IPS DF 6.9 (cell line): ENCODE measurements at regions not wholly inside any gene's neighbourhood (a gene's known extent, or its start where the extent isn't known, plus 50 kb on each side); places are given as distances from the start of the nearest gene placed in this dataset.
A peak's percentile ranks its signal among the peaks of the same experiment; 100 is the strongest.
"Not testable (repeated sequence)": the region's sequence is repeated elsewhere in the genome, so short reads cannot be mapped to it uniquely, and the experiment has no call there.

Source experiments
- DNase-seq: peaks from one replicate; pipeline ENCODE4 v3.0.0-alpha.2; 2013; ENCODE audit warnings: low read depth, low spot score
- H3K27ac ChIP-seq: one replicate; pipeline ENCODE4 v1.5.1; 2013; ENCODE audit warnings: low read length, control low read depth
- H3K27me3 ChIP-seq: 2 replicates; pipeline ENCODE4 v1.6.1; 2013; ENCODE audit warnings: mild to moderate bottlenecking, low read length; ENCODE audit not compliant: control insufficient read depth, insufficient read depth
- H3K36me3 ChIP-seq: 2 replicates; pipeline ENCODE4 v1.6.1; 2013; ENCODE audit warnings: low read length; ENCODE audit not compliant: control insufficient read depth, insufficient read depth
- H3K4me1 ChIP-seq: 2 replicates; pipeline ENCODE4 v1.6.1; 2013; ENCODE audit warnings: low read length; ENCODE audit not compliant: control insufficient read depth, insufficient read depth
- H3K4me3 ChIP-seq: 2 replicates; pipeline ENCODE4 v1.5.1; 2013; ENCODE audit warnings: mild to moderate bottlenecking, low read length
- H3K9me3 ChIP-seq: 2 replicates; pipeline ENCODE4 v1.6.1; 2013; ENCODE audit warnings: low read length, inconsistent platforms; ENCODE audit not compliant: control insufficient read depth, insufficient read depth
- WGBS: extraction: QIAGEN DNeasy Blood & Tissue Kit; methylation state at CpG from one replicate; pipeline ENCODE4 v1.1.7; 2013; ENCODE audit warnings: mixed read lengths, missing lambda C conversion rate; ENCODE audit not compliant: insufficient read length, insufficient coverage; 5-methylcytosine and 5-hydroxymethylcytosine counted together

GRCh38 chrX:40380655-40381488, 199.9 kb upstream of the ATP6AP2 start:
- Histone ChIP-seq H3K9me3 (no peaks in the 10 kb centered on the region), H3K27ac (no peak overlapping the region), H3K36me3 (no peaks in the 10 kb centered on the region), H3K4me1 (peaks cover 2% of the 10 kb centered on the region; the same call in 1 of the 2 replicates), H3K27me3 (no peaks in the 10 kb centered on the region), H3K4me3 (no peak overlapping the region)
- WGBS = no CpG with 5 or more reads among the region's 16 CpGs
- DNase-seq = no peak

- Histone ChIP-seq H3K4me3 (no peak overlapping the region), H3K36me3 (no peaks in the 10 kb centered on the region), H3K4me1 (peaks cover 2% of the 10 kb centered on the region; the same call in 1 of the 2 replicates), H3K27ac (no peak overlapping the region), H3K27me3 (no peaks in the 10 kb centered on the region), H3K9me3 (no peaks in the 10 kb centered on the region)
- DNase-seq = no peak
- no CpG with 5 or more reads among the region's 1 CpG for WGBS
Measured at GRCh38 chrX:40377684-40378083, 203.1 kb upstream of the ATP6AP2 start.

GRCh38 chrX:40374486-40374885, 206.3 kb upstream of the ATP6AP2 start:
- DNase-seq = no peak
- Histone ChIP-seq H3K27ac (no peak overlapping the region), H3K36me3 (no peaks in the 10 kb centered on the region), H3K27me3 (no peaks in the 10 kb centered on the region), H3K4me3 (no peak overlapping the region), H3K9me3 (no peaks in the 10 kb centered on the region), H3K4me1 (no peaks in the 10 kb centered on the region)
- no CpG with 5 or more reads among the region's 2 CpGs for WGBS

- no peak overlapping the region for H3K4me3 ChIP-seq
- H3K9me3 ChIP-seq = no peaks in the 10 kb centered on the region
- no peaks in the 10 kb centered on the region for H3K36me3 ChIP-seq
- no peaks in the 10 kb centered on the region for H3K27me3 ChIP-seq
- H3K27ac ChIP-seq = no peak overlapping the region
- no peak for DNase-seq
- no peaks in the 10 kb centered on the region for H3K4me1 ChIP-seq
Measured at GRCh38 chrX:40373641-40374040, 207.1 kb upstream of the ATP6AP2 start.

GRCh38 chrX:40373025-40373424, 207.7 kb upstream of the ATP6AP2 start:
- no peaks in the 10 kb centered on the region for H3K4me1 ChIP-seq
- H3K27me3 ChIP-seq = no peaks in the 10 kb centered on the region
- DNase-seq = no peak
- no peak overlapping the region for H3K4me3 ChIP-seq
- H3K36me3 ChIP-seq = no peaks in the 10 kb centered on the region
- no peaks in the 10 kb centered on the region for H3K9me3 ChIP-seq
- H3K27ac ChIP-seq = no peak overlapping the region
- WGBS = no CpG with 5 or more reads among the region's 4 CpGs

- no peaks in the 10 kb centered on the region for H3K4me1 ChIP-seq
- no peak for DNase-seq
- H3K4me3 ChIP-seq = no peak overlapping the region
- no peaks in the 10 kb centered on the region for H3K27me3 ChIP-seq
- H3K9me3 ChIP-seq = no peaks in the 10 kb centered on the region
- no peaks in the 10 kb centered on the region for H3K36me3 ChIP-seq
- no peak overlapping the region for H3K27ac ChIP-seq
- no CpG with 5 or more reads among the region's 6 CpGs for WGBS
Measured at GRCh38 chrX:40371376-40371775, 209.4 kb upstream of the ATP6AP2 start.

- no peak overlapping the region for H3K4me3 ChIP-seq
- no peaks in the 10 kb centered on the region for H3K9me3 ChIP-seq
- DNase-seq = no peak
- H3K36me3 ChIP-seq = no peaks in the 10 kb centered on the region
- no peaks in the 10 kb centered on the region for H3K27me3 ChIP-seq
- no peaks in the 10 kb centered on the region for H3K4me1 ChIP-seq
- H3K27ac ChIP-seq = no peak overlapping the region
- WGBS = no CpG with 5 or more reads among the region's 6 CpGs
Measured at GRCh38 chrX:40368611-40369061, 212.1 kb upstream of the ATP6AP2 start.

GRCh38 chrX:40366661-40367060, 214.1 kb upstream of the ATP6AP2 start:
- H3K27ac ChIP-seq = no peak overlapping the region
- no peaks in the 10 kb centered on the region for H3K27me3 ChIP-seq
- H3K9me3 ChIP-seq = no peaks in the 10 kb centered on the region
- no peaks in the 10 kb centered on the region for H3K4me1 ChIP-seq
- H3K4me3 ChIP-seq = no peak overlapping the region
- H3K36me3 ChIP-seq = no peaks in the 10 kb centered on the region
- WGBS = no CpG with 5 or more reads among the region's 3 CpGs
- DNase-seq = peak; percentile 7

GRCh38 chrX:40362291-40362690, 218.5 kb upstream of the ATP6AP2 start:
- DNase-seq, H3K4me1 ChIP-seq, H3K36me3 ChIP-seq, H3K27me3 ChIP-seq, H3K9me3 ChIP-seq, H3K4me3 ChIP-seq, H3K27ac ChIP-seq: not testable (repeated sequence)
- WGBS = no CpG with 5 or more reads among the region's 14 CpGs

GRCh38 chrX:40360557-40360956, 220.2 kb upstream of the ATP6AP2 start:
- H3K27ac ChIP-seq = no peak overlapping the region
- H3K4me3 ChIP-seq = no peak overlapping the region
- no peak for DNase-seq
- no peaks in the 10 kb centered on the region for H3K4me1 ChIP-seq
- no peaks in the 10 kb centered on the region for H3K27me3 ChIP-seq
- no CpG with 5 or more reads among the region's 24 CpGs for WGBS
- no peaks in the 10 kb centered on the region for H3K36me3 ChIP-seq
- H3K9me3 ChIP-seq = no peaks in the 10 kb centered on the region

GRCh38 chrX:40359593-40359992, 221.2 kb upstream of the ATP6AP2 start:
- H3K27me3 ChIP-seq = no peaks in the 10 kb centered on the region
- H3K27ac ChIP-seq = no peak overlapping the region
- no peak for DNase-seq
- H3K4me3 ChIP-seq = no peak overlapping the region
- no peaks in the 10 kb centered on the region for H3K36me3 ChIP-seq
- H3K4me1 ChIP-seq = no peaks in the 10 kb centered on the region
- no CpG with 5 or more reads among the region's 17 CpGs for WGBS
- H3K9me3 ChIP-seq = no peaks in the 10 kb centered on the region
